ENCODE measurements at regions not wholly inside any gene's neighbourhood (a gene's known extent, or its start where the extent isn't known, plus 50 kb on each side); places are given as distances from the start of the nearest gene placed in this dataset.

DNA sequence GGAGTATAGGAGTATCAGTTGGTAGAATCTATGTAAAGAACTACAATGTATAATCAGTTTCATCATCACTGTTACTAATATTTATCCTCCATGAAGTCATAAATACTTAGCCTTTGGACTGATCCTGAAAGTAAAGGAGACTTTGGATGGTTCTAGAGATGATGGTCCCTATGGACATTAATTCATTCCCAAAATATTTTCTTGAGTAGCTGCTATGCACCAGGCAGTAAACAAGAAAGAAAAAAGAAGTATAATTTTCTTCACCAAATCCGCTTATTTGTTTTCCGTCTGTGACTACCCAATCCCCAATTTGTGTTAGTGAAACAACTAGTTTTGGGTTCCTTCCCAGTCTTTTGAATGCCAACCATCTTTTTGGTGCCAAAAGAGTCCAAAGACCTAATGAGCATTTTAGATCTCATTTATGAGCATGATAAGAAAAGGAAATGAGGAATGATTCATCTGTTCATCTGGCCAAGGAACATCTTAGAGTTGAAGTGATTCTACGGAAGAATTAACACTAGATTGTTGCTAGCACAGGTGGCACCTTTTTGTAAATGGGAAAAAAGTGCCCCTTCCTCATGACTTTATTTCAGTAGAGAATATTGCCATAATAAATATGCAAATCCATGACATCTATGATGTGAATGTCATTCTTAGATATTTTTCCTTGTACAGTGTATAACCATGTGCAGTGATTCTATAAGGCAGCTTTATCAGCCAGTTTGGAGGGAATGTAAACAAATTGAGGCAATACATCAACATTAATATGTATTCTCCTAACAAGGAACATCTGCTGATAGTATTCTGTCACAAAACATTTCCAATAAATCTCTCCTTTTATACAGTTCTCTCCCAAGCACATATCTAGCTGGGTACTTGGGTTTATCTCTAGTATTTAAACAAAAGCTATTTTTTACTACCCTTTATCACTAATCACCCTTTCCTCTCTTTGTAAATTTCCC is 85.1 kb upstream of the CCDC91 start:
- peak; percentile 62 for FAIRE-seq
- no peak for TF ChIP-seq POLR2A (IDR thresholded peaks at IDR 0.05; ENCODE audit: low read depth, low read length)
- no peak for DNase-seq (ENCODE audit: insufficient read length, low spot score)

DNA sequence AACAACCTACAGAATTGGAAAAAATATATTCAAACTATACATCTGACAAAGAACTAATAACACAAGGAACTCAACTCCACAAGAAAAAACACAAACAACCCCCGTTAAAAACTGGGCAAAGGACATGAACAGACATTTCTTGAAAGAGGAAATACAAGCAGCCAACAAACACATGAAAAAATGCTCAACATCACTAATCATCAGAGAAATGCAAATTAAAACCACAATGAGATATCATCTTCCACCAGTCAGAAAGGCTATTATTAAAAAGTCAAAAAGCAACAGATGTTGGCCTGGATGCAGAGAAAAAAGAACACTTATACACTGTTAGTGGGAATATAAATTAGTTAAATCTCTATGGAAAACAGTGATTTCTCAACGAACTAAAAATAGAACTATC is 82.6 kb upstream of the CCDC91 start:
- DNase-seq (ENCODE audit: insufficient read length, low spot score), result no peak
- TF ChIP-seq POLR2A (IDR thresholded peaks at IDR 0.05; ENCODE audit: low read depth, low read length), result no peak
- no peak for FAIRE-seq

GRCh38 chr12:28108599-28108998 is 81.7 kb upstream of the CCDC91 start:
- DNase-seq (ENCODE audit: insufficient read length, low spot score) (no peak), FAIRE-seq (no peak)
- no peak for TF ChIP-seq POLR2A (IDR thresholded peaks at IDR 0.05; ENCODE audit: low read depth, low read length)

DNA sequence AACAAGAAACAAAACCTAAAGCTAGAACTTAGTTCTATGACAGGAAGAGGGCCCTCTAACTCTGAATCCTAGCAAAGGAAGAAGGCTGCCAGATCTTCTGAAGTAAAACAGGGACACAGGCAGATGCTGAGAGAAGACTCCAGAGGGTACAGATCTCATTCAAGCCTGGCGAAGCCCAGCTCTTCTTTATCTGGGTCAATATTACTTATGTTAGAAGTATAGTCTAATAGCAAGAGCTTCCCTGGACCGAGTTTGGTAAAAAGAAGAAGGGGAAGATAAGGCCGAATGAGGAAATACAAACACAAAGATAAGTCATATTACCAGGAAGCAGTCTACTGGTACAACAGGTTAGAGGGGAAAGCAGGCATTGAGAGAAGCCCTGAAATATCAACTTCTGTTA is 79.9 kb upstream of the CCDC91 start:
- no peak for DNase-seq (ENCODE audit: insufficient read length, low spot score)
- TF ChIP-seq POLR2A (IDR thresholded peaks at IDR 0.05; ENCODE audit: low read depth, low read length), result no peak
- no peak for FAIRE-seq

- DNase-seq (ENCODE audit: insufficient read length, low spot score), result peak; percentile 2
- peak; percentile 83 for FAIRE-seq
- no peak for TF ChIP-seq POLR2A (IDR thresholded peaks at IDR 0.05; ENCODE audit: low read depth, low read length)
These were observed 75.8 kb upstream of the CCDC91 start for GRCh38 chr12:28114488-28114887.

GRCh38 chr12:28121433-28121832 is 68.8 kb upstream of the CCDC91 start:
- FAIRE-seq, result no peak
- no peak for DNase-seq (ENCODE audit: insufficient read length, low spot score)
- TF ChIP-seq POLR2A (IDR thresholded peaks at IDR 0.05; ENCODE audit: low read depth, low read length), result no peak

DNA sequence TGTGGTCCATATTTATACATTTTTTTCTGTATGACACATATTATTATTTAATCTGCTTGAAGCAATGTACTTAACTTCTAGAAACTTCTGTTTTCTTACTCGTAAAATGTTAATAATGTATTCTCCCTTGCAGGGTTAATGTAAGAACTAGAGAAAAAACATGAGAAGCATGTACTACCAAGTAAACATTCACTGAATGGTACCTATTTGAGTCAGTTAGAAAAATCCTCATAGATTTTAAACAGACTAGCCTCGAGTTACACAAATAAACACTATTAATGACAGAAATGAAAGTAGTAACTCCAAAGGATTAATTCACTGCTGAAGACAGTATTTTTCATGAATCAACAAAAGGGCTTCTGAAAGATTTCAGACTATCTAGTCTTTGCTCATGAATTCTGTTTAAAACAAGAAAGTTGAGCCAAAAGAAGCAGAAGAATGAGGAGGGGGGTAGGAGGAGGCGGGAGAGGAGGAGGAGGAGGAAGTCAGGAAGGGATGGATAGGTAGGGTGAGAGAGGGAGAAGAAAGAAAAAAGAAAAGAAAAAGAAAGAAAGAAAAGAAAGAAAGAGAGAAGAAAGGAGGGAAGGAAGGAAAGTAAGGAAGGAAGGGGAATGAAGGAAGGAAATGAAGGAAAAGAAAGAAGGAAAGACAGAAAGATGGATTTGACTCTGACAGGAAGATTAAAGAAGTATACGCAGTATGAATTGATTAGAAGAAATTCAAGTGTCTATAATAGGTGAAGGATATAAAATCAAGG is 68.2 kb upstream of the CCDC91 start:
- DNase-seq (ENCODE audit: insufficient read length, low spot score) (no peak), FAIRE-seq (no peak)
- TF ChIP-seq POLR2A (IDR thresholded peaks at IDR 0.05; ENCODE audit: low read depth, low read length), result no peak

GRCh38 chr12:28122756-28123155 is 67.5 kb upstream of the CCDC91 start:
- DNase-seq (ENCODE audit: insufficient read length, low spot score) (no peak), FAIRE-seq (no peak)
- no peak for TF ChIP-seq POLR2A (IDR thresholded peaks at IDR 0.05; ENCODE audit: low read depth, low read length)

DNA sequence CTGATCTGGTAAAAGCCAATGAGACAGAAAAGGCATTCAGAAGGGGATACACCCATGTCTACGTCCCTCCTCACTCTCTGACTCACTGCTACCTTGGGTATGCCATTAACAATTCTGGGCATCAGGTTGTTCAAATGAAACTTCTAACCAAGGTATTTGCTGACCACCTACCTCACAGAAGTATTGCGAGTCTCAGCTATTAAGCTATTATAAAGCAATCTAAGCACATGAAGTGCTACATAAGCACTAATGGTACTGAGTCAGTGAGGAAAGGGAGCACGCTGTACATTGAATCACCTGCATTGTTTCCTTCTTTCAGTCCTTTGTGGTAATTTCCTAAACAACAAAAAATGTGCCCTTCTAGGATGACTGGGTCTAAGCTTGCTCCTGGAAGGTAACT is 62.8 kb upstream of the CCDC91 start:
- FAIRE-seq, result peak; percentile 30
- no peak for TF ChIP-seq POLR2A (IDR thresholded peaks at IDR 0.05; ENCODE audit: low read depth, low read length)
- DNase-seq (ENCODE audit: insufficient read length, low spot score), result no peak

DNA sequence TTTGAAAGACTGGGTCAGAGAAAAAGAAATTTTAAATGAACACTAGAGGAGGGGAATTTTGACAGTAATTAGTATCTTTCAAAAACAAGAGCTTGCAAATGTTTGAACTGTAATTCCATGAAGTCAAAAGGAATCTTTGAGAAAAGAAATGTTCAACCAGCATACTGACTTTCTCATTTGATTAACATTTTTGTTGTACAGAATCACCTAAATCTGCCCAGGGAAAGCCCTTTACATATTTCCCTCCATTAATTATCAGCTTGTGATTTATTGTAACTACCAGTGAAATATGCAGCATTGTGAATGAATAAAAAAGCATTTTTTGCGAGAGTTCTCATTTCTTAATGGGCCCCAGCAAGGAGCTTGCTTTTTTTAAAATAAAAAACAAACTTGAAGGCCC is 61.2 kb upstream of the CCDC91 start:
- FAIRE-seq (no peak), DNase-seq (ENCODE audit: insufficient read length, low spot score) (no peak)
- no peak for TF ChIP-seq POLR2A (IDR thresholded peaks at IDR 0.05; ENCODE audit: low read depth, low read length)

DNA sequence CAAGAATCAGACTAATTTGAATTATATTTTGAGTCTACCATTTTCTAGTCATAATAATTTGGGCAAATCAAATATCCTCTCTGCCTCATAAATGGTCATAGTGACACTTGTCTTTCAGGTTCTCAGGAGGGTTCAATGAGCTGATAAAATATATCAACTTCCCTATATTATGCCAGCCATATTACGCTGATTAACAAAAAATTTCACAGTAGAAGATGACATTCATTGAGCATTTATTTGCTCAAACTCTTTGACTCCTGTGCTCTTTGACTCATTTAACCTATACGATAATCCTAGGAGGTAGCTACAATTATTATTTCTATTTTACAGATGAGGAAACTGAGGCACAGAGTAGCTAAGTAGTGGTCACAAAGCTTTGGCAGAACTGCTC is 60.0 kb upstream of the CCDC91 start:
- FAIRE-seq, result no peak
- no peak for TF ChIP-seq POLR2A (IDR thresholded peaks at IDR 0.05; ENCODE audit: low read depth, low read length)
- DNase-seq (ENCODE audit: insufficient read length, low spot score), result no peak

GRCh38 chr12:28130625-28131598 is 59.3 kb upstream of the CCDC91 start:
- TF ChIP-seq POLR2A (IDR thresholded peaks at IDR 0.05; ENCODE audit: low read depth, low read length), result no peak
- FAIRE-seq (peak; percentile 100), DNase-seq (ENCODE audit: insufficient read length, low spot score) (peak; percentile 25)

- DNase-seq (ENCODE audit: insufficient read length, low spot score) (no peak), FAIRE-seq (peak; percentile 41)
- TF ChIP-seq POLR2A (IDR thresholded peaks at IDR 0.05; ENCODE audit: low read depth, low read length), result no peak
These were observed 57.9 kb upstream of the CCDC91 start for GRCh38 chr12:28132398-28132797.

Measured in H54 (cell line).